NCI-H460 (cell line): ENCODE measurements at regions not wholly inside any gene's neighbourhood (a gene's known extent, or its start where the extent isn't known, plus 50 kb on each side); places are given as distances from the start of the nearest gene placed in this dataset.
"Not testable (repeated sequence)": the region's sequence is repeated elsewhere in the genome, so short reads cannot be mapped to it uniquely, and the experiment has no call there.

Source experiments
- DNase-seq: peaks from one replicate; pipeline ENCODE4 v3.0.0-alpha.2; 2016; ENCODE audit warnings: low read depth; ENCODE audit errors: extremely low read depth

DNA sequence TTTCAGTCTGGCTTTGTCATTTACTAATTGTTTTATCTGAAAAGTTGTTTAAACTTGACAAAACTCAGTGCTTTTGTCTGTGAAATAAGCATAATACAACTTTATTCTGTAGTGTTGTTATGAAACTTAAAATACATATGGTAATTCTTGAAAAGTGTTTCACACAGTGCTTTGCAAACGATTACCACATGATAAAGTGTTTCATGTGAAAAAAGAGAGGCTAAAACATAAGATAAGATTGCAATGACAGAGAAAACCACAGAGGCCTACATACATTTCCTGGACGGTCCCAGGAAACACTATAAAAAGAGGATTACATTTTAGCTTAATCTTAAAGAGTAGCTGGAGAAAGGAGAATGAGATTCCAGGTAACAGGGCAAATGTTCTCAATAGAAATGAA lies 1934.6 kb upstream of the LRRTM1 start:
- DNase-seq = no peak

DNA sequence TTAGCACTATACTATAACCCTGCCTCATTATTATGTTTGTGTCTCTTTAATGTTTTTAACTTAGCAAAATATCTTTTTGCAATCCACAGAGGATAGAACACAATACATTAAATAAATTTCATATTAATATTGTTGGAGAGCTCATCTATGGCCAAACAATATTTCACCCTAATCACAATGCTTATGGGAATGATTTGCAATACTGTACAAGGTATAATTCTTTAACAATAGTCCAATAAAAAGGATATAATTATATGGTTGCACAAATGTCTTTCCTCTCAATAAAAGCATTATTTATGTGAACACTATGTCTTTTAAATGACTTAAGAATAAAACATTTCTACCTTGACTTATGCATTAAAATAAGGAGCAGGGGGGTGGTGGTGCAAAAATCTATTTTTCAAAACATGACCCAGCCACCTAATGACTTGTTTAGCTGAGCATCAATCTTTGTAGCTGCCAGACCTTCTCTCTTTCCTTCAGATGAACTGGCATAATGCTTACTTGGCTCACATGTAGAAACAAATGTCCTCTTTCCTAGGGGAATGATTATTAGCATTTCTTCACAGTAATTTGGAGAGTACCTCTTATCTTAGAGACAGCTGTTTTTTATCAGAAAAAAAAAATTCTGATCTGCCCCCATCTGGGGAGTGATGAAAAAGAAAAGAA lies 1933.6 kb upstream of the LRRTM1 start:
- no peak for DNase-seq

GRCh38 chr2:82234283-82234874 lies 1929.8 kb upstream of the LRRTM1 start:
- DNase-seq = no peak

DNA sequence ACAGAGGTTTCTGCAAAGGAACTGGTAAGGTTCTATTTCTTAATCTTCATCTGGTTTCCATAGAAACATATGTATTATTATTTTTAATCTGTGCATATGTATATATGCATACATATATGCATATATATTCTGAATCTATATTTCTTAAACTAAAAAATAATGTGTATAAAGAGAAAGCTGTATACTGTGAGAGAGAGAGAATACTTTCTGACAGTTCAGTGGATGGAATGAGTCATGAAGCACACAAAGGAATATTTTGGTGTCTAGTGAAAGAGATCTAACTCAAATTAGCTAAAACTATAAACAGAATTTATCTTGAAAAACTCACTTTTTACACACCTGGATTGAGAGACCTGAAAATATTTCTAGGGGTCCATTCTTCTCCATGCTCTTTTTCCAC lies 1929.3 kb upstream of the LRRTM1 start:
- no peak for DNase-seq

DNA sequence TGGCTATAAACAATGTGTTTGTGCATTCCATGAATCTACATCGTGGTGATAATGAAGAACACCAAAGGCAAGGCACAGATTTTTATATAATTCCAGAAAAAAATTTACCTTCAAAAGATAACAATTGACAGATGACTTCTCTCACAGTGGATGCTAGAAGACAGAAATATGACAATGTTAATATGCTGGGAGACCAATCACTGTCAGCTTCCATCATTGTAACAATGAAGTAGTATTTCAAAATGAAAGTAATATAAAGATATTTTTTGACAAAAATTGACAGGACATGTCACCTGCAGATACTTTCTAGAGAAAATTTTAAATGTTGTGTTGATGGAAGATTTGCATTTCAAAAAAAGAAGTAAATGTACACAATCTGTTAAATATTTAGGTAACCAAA lies 1925.9 kb upstream of the LRRTM1 start:
- DNase-seq = no peak

GRCh38 chr2:82226441-82226840 lies 1921.9 kb upstream of the LRRTM1 start:
- no peak for DNase-seq

GRCh38 chr2:82224301-82224940 lies 1919.9 kb upstream of the LRRTM1 start:
- no peak for DNase-seq

DNA sequence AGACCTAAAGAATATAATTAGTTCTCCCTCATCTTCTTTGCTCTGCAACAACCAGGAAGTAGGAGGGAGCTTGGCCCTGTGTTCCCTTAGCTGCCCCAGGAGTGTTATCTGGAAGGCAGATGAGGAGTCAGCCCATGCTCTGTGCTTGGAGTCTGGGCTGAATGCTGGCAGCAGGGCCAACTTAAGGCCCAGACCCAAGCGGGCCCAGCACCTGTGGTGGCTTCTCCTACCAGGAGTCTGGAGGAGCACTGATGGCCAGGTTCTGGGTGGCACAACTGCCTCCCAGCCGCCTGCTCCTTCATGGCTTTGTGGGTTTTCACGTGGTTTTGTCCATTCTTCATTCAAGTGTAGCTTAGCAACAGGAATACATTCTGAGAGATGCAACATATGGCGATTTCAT lies 1910.7 kb upstream of the LRRTM1 start:
- DNase-seq = no peak

DNA sequence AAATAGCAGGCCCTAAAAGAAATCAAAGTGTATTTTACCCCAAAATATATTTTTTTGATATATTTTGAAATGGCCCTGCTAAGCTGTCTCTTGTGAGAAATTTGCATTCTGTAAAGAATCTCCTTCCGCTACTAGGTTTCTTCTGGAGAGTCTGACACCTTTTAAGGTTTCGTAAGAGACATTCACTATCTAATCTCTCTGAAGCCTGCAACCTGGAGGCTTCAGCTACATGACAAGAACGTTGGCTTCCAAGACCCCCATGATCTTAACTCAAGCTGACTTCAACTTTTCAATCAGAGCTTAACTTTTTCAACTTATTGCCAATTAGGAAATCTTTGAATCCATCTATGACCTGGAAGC lies 1894.9 kb upstream of the LRRTM1 start:
- no peak for DNase-seq

DNA sequence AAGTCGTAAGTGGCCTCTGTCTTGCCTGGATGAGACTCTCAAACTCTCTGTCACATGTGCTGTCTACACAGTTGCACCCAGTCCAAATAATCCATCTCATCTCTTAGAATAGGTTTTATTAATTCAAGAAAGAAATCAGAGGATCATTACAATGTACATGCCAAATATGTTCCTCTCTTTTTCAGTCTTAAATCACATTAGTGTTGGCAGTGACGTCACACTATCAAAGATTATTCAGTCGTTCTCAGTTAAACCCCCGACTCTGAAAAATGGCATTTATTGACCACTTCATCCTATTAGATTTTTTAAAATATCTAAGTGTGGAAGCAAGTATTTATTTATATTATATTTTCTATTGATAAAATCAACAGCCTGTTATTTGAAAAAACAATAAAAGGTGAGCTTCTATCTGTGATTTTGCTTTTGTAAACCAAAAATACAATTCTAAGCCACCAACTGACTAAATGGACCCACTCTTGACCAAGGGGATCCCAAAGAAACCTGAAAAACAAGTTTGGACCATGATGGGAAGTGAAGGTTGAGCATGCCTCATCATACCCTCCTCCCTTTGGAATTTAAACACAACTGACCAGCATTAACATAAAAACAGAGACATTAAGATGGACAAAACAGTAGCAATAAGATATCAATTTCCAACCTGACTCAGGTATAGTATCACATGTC lies 1894.4 kb upstream of the LRRTM1 start:
- DNase-seq = no peak

GRCh38 chr2:82182270-82182669 lies 1877.7 kb upstream of the LRRTM1 start:
- no peak for DNase-seq

GRCh38 chr2:82175210-82175609 lies 1870.7 kb upstream of the LRRTM1 start:
- not testable (repeated sequence) for DNase-seq

DNA sequence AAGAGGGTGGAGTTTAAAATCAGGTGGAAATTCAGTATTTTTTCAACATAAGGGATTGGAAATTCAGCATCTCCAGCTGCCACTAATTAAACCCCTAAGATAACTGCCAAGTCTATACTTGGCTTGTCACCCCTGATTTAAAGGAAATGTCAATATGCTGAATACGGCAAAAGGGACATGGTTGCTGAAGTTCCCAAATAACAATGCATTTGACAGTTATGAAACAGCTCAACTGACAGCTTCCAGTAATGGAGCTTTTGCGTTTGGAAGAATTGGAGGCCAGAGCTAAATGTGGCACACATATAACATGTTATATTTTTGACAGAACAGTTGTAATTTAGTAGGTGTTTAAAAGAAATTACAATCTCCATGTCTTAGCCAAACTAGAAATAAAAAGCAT lies 1867.9 kb upstream of the LRRTM1 start:
- no peak for DNase-seq

GRCh38 chr2:82169379-82169778 lies 1864.8 kb upstream of the LRRTM1 start:
- DNase-seq = no peak

GRCh38 chr2:82165377-82165776 lies 1860.8 kb upstream of the LRRTM1 start:
- DNase-seq = no peak

DNA sequence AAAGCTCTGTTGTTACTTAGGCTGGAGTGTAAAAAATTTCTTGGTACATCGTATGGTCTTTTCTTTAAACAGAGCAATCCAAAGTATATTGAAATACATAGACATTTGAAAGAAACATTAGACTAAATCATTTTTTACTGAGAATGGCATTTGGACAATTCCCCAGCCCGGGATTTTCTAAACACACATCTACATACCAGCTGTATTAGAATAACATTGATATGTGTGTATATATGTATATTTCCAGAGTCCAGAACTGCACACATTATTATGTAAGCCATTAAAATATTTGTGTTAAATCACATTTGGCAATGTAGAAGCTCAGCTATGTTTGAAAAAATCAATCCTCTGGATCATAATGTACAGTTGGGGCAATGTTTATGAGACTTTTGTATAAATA lies 1853.6 kb upstream of the LRRTM1 start:
- no peak for DNase-seq

DNA sequence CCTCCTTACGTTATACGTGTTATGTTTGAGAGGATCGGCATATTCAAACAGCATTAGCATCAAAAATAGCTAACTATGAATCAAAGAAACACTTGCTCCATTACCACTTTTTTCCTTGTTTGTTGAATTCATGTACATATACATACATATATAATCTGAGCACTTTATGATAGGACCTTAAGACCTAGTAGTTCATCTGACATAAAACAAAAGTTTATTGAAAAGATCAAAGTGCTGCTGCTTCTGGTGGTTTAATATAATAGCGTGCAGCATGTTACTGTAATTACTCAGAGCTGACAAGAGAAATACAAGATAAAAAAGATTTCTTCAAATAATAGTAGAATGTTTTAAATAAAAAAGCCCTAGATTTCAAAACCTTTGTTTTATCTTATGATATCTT lies 1850.9 kb upstream of the LRRTM1 start:
- no peak for DNase-seq

DNA sequence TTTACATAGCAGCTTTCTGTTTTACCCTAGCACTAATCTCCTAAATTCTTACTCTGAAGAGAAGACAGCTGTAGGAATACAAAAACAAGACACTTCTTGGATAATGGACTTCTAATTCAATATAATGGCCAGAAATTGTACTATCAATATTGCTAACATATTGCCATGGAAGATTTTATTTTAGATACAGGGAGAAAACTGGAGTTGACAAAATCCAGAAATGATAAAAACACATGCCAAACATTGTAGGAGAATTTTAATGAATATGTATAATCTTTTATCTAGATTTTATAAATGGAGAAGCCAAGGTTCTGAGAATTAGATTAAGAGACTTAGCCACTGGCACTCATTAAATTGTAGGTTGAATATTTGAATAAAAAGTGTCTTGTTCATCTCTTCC lies 1838.8 kb upstream of the LRRTM1 start:
- DNase-seq = no peak

GRCh38 chr2:82139979-82140611 lies 1835.5 kb upstream of the LRRTM1 start:
- DNase-seq = no peak

- no peak for DNase-seq
Measured at GRCh38 chr2:82137441-82137840, 1832.9 kb upstream of the LRRTM1 start.

DNA sequence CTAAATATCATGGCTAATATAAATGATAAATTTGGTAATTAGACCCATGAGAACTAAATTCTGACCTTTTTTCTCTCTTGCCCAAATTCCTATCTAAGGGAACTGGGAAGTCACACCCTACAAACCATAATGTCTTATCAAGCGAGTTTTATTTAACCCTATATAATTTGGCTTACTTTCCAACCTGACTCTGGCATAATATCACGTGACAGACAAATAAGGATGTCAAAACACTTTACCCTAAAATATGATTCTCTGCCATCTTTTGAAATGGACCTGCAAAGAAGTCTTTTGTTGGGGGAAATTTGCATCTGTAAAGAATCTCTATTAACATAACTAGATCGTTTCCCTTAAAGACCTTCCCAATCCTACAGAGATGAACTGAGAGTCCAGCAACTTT lies 1823.5 kb upstream of the LRRTM1 start:
- DNase-seq = no peak
